Breast epithelium (tissue), 4 donors: ENCODE measurements at regions not wholly inside any gene's neighbourhood (a gene's known extent, or its start where the extent isn't known, plus 50 kb on each side); places are given as distances from the start of the nearest gene placed in this dataset.

Source experiments
- DNase-seq, 2 donors: peaks; one replicate each; pipeline ENCODE4 v3.0.0-alpha.2; 2019; ENCODE audit warnings: low spot score in 2 of 2
- H3K27ac ChIP-seq, 2 donors: fragments of 200-600 bp; sonication (generic) in 1 of 2; one replicate each; pipeline ENCODE4 v1.5.1; 2016 to 2019; ENCODE audit warnings: mild to moderate bottlenecking in 1 of 2
- H3K27me3 ChIP-seq, 2 donors: fragments of 200-600 bp; sonication (generic) in 1 of 2; one replicate each; pipeline versions ENCODE4 v1.5.1 to v1.6.0; 2017 to 2019; ENCODE audit warnings: control low read depth in 1 of 2, mild to moderate bottlenecking in 1 of 2
- H3K36me3 ChIP-seq: fragments of 200-600 bp; one replicate; pipeline ENCODE4 v1.5.1; 2019
- H3K4me1 ChIP-seq, 2 donors: fragments of 200-600 bp; sonication (generic); one replicate each; pipeline ENCODE4 v1.5.1; 2016 to 2019; ENCODE audit warnings: control low read depth in 1 of 2
- H3K4me3 ChIP-seq, 3 donors: fragments of 200-600 bp; sonication (generic); 1 replicate in 2 of 3; 2 replicates in 1 of 3; pipeline ENCODE4 v1.5.1; 2016 to 2019; ENCODE audit warnings: mild to moderate bottlenecking in 3 of 3, moderate library complexity in 2 of 3
- H3K9me3 ChIP-seq, 2 donors: fragments of 200-600 bp; sonication (generic) in 1 of 2; one replicate each; pipeline ENCODE4 v1.5.1; 2016 to 2019; ENCODE audit warnings: control low read depth in 1 of 2
- CTCF ChIP-seq, 3 donors: fragments of 450-650 bp; IDR thresholded peaks; one replicate each; pipeline ENCODE4 v1.5.1; 2016 to 2017; ENCODE audit warnings: antibody characterized with exemption in 3 of 3, mild to moderate bottlenecking in 3 of 3, moderate library complexity in 3 of 3
- POLR2A ChIP-seq: fragments of 450-650 bp; IDR thresholded peaks from one replicate; pipeline ENCODE4 v1.6.1; 2016; ENCODE audit warnings: antibody characterized with exemption, mild to moderate bottlenecking, moderate library complexity
- POLR2AphosphoS5 ChIP-seq, 3 donors: sonication (generic); formaldehyde crosslinking; IDR thresholded peaks; one replicate each; pipeline ENCODE4 v1.6.1; 2017; ENCODE audit warnings: antibody characterized with exemption in 3 of 3
- intact Hi-C: fragments of 100-400 bp; cut with DNase I; formaldehyde crosslinking; loops from one replicate; pipeline ENCODE4 v1.15.1; 2023; ENCODE audit warnings: low total_unique reads

GRCh38 chr20:47427746-47428145 lies 71.2 kb upstream of the ZMYND8 start:
- DNase-seq, result no peak
- H3K36me3 ChIP-seq, result no peaks in the 10 kb centered on the region
- TF ChIP-seq POLR2A (no peak), CTCF (IDR thresholded peaks at IDR 0.05) (no peak), POLR2AphosphoS5 (IDR thresholded peaks at IDR 0.05) (no peak)
- intact Hi-C loops, result loop anchor here (1.0 kb wide), 1 partner anchor 29 kb away; no protein-coding TSS in a partner anchor
- H3K27ac ChIP-seq, result no peak overlapping the region
- H3K4me1 ChIP-seq, result no peaks in the 10 kb centered on the region
- peaks cover 19 to 20% of the 10 kb centered on the region in 2 donors for H3K9me3 ChIP-seq
- H3K4me3 ChIP-seq, result no peak overlapping the region
- H3K27me3 ChIP-seq, result no peaks in the 10 kb centered on the region

- Histone ChIP-seq H3K4me3 (no peak overlapping the region), H3K27me3 (no peaks in the 10 kb centered on the region), H3K9me3 (peaks cover 19 to 20% of the 10 kb centered on the region in 2 donors), H3K4me1 (no peaks in the 10 kb centered on the region), H3K27ac (no peak overlapping the region), H3K36me3 (no peaks in the 10 kb centered on the region)
- DNase-seq, result no peak
- TF ChIP-seq POLR2AphosphoS5 (IDR thresholded peaks at IDR 0.05), result no peak
- TF ChIP-seq POLR2A, result no peak
- no peak for TF ChIP-seq CTCF (IDR thresholded peaks at IDR 0.05)
- intact Hi-C loops, result no loop called here
Measured at GRCh38 chr20:47428164-47428563, 71.7 kb upstream of the ZMYND8 start.

GRCh38 chr20:47428851-47429336 lies 72.4 kb upstream of the ZMYND8 start:
- TF ChIP-seq POLR2A (no peak), POLR2AphosphoS5 (IDR thresholded peaks at IDR 0.05) (no peak), CTCF (IDR thresholded peaks at IDR 0.05) (no peak)
- Histone ChIP-seq H3K4me1 (no peaks in the 10 kb centered on the region), H3K4me3 (no peak overlapping the region), H3K36me3 (no peaks in the 10 kb centered on the region), H3K27ac (no peak overlapping the region), H3K27me3 (no peaks in the 10 kb centered on the region), H3K9me3 (peaks cover 19 to 20% of the 10 kb centered on the region in 2 donors)
- intact Hi-C loops, result no loop called here
- DNase-seq, result no peak

- no peaks in the 10 kb centered on the region for H3K4me1 ChIP-seq
- no peak overlapping the region for H3K4me3 ChIP-seq
- intact Hi-C loops, result no loop called here
- no peak overlapping the region for H3K27ac ChIP-seq
- no peaks in the 10 kb centered on the region for H3K36me3 ChIP-seq
- no peak for DNase-seq
- peaks cover 19 to 20% of the 10 kb centered on the region in 2 donors for H3K9me3 ChIP-seq
- TF ChIP-seq POLR2AphosphoS5 (IDR thresholded peaks at IDR 0.05), result no peak
- no peak for TF ChIP-seq POLR2A
- no peak for TF ChIP-seq CTCF (IDR thresholded peaks at IDR 0.05)
- H3K27me3 ChIP-seq, result no peaks in the 10 kb centered on the region
Measured at GRCh38 chr20:47429409-47429808, 72.3 kb upstream of the NCOA3 start.

DNA sequence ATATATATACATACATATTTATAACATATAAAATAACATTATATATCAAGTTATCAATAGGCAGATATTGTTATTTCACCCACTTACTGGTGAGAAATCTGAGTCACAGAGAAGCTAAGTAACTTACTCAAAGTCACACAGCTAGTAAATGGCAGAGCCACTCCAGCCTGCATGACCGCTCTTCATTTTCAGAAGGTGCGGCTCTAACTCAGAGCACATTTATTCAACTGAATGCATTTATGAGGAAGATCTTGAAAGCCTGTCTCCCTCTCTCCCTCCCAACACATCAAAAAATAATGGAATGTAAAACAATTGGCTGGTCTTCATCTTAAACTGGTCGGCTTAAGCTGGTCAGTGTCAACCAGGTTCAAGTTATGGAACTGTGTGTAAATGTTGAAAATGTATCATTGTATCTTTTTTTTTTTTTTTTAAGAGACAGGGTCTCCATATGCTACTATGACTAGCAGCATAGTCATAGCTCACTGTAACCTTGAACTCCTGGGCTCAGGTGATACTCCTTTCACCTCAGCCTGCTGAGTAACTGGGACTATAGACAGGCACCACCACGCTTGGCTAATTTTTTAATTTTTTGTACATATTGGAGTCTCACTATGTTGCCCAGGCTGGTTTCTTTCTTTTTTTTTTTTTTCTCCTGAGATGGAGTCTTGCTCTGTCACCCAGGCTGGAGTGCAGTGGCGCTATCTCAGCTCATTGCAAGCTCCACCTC lies 70.7 kb upstream of the NCOA3 start:
- Histone ChIP-seq H3K36me3 (no peaks in the 10 kb centered on the region), H3K27ac (no peak overlapping the region), H3K4me1 (no peaks in the 10 kb centered on the region), H3K9me3 (peaks cover 19 to 20% of the 10 kb centered on the region in 2 donors), H3K27me3 (no peaks in the 10 kb centered on the region), H3K4me3 (no peak overlapping the region)
- no peak for DNase-seq
- intact Hi-C loops, result no loop called here
- no peak for TF ChIP-seq POLR2AphosphoS5 (IDR thresholded peaks at IDR 0.05)
- no peak for TF ChIP-seq POLR2A
- TF ChIP-seq CTCF (IDR thresholded peaks at IDR 0.05), result no peak
